Stimulated activated CD8-positive, alpha-beta memory T cell treated with anti-CD3 and anti-CD28 coated beads, Interleukin-7, amount 100 ng/mL, for 48 hours (primary cell): ENCODE measurements at regions not wholly inside any gene's neighbourhood (a gene's known extent, or its start where the extent isn't known, plus 50 kb on each side); places are given as distances from the start of the nearest gene placed in this dataset.

ENCODE experiments used
- DNase-seq, 2 donors: peaks; one replicate each; pipeline ENCODE4 v3.0.0-alpha.2; 2020; ENCODE audit warnings: low read depth in 1 of 2; ENCODE audit errors: extremely low read depth in 1 of 2

- no peak for DNase-seq
Measured at GRCh38 chr6:148222376-148222775, 120.3 kb upstream of the SASH1 start.

- DNase-seq = no peak
Measured at GRCh38 chr6:148222846-148223245, 119.8 kb upstream of the SASH1 start.

- no peak for DNase-seq
Measured at GRCh38 chr6:148223424-148223842, 119.2 kb upstream of the SASH1 start.

GRCh38 chr6:148225871-148226270 is 116.8 kb upstream of the SASH1 start:
- DNase-seq = no peak

- no peak for DNase-seq
Measured at GRCh38 chr6:148226284-148226683, 116.4 kb upstream of the SASH1 start.

- DNase-seq = no peak
Measured at GRCh38 chr6:148231572-148231971, 111.1 kb upstream of the SASH1 start.

- no peak for DNase-seq
Measured at GRCh38 chr6:148235446-148235845, 107.2 kb upstream of the SASH1 start.

GRCh38 chr6:148238713-148239112 is 103.9 kb upstream of the SASH1 start:
- no peak for DNase-seq

- DNase-seq = no peak
Measured at GRCh38 chr6:148239215-148239614, 103.4 kb upstream of the SASH1 start.

- DNase-seq = no peak
Measured at GRCh38 chr6:148239801-148240460, 102.7 kb upstream of the SASH1 start.

- DNase-seq = no peak
Measured at GRCh38 chr6:148240461-148240840, 102.2 kb upstream of the SASH1 start.

GRCh38 chr6:148240861-148241477 is 101.7 kb upstream of the SASH1 start:
- no peak for DNase-seq

- DNase-seq = no peak
Measured at GRCh38 chr6:148242180-148242579, 100.5 kb upstream of the SASH1 start.

GRCh38 chr6:148244217-148244935 is 98.3 kb upstream of the SASH1 start:
- DNase-seq = no peak

- no peak for DNase-seq
Measured at GRCh38 chr6:148247386-148248063, 95.1 kb upstream of the SASH1 start.

- DNase-seq = no peak
Measured at GRCh38 chr6:148249160-148249559, 93.5 kb upstream of the SASH1 start.

GRCh38 chr6:148249679-148250375 is 92.8 kb upstream of the SASH1 start:
- no peak for DNase-seq

- no peak for DNase-seq
Measured at GRCh38 chr6:148250975-148251685, 91.5 kb upstream of the SASH1 start.

- DNase-seq = no peak
Measured at GRCh38 chr6:148251891-148252290, 90.7 kb upstream of the SASH1 start.

- DNase-seq = no peak
Measured at GRCh38 chr6:148257810-148258209, 84.8 kb upstream of the SASH1 start.
